Neural cell (in vitro differentiated cells): ENCODE measurements at regions not wholly inside any gene's neighbourhood (a gene's known extent, or its start where the extent isn't known, plus 50 kb on each side); places are given as distances from the start of the nearest gene placed in this dataset.

Source experiments
- EP300 ChIP-seq: fragments of 450-650 bp; conservative IDR thresholded peaks from 2 replicates; pipeline ENCODE4 v1.6.1; 2014; ENCODE audit warnings: antibody characterized with exemption, mild to moderate bottlenecking, moderate library complexity; ENCODE audit not compliant: poor library complexity, severe bottlenecking
- EZH2 ChIP-seq: fragments of 200-600, 300-800 bp; shearing (Covaris generic), sonication (generic); IDR thresholded peaks from 2 replicates; pipeline ENCODE4 v1.6.1; 2014; ENCODE audit warnings: antibody characterized with exemption, low read length, borderline replicate concordance, mild to moderate bottlenecking; ENCODE audit not compliant: insufficient read depth, poor library complexity, severe bottlenecking
- MXI1 ChIP-seq: fragments of 450-650 bp; conservative IDR thresholded peaks from 2 replicates; pipeline ENCODE4 v1.6.1; 2014; ENCODE audit warnings: antibody characterized with exemption, mild to moderate bottlenecking; ENCODE audit not compliant: poor library complexity, severe bottlenecking
- POLR2AphosphoS5 ChIP-seq: IDR thresholded peaks from 2 replicates; pipeline ENCODE4 v1.6.1; 2012
- RAD21 ChIP-seq: fragments of 450-650 bp; conservative IDR thresholded peaks from 2 replicates; pipeline ENCODE4 v1.6.1; 2014; ENCODE audit warnings: antibody characterized with exemption, mild to moderate bottlenecking, moderate library complexity
- TF ChIP-seq, protein P1 (sequence below): fragments of 450-650 bp; IDR thresholded peaks from 2 replicates; pipeline ENCODE4 v1.5.1; 2014; ENCODE audit warnings: antibody characterized with exemption, mild to moderate bottlenecking, moderate library complexity; ENCODE audit not compliant: poor library complexity, severe bottlenecking
- TF ChIP-seq, protein P2 (sequence below): IDR thresholded peaks from 2 replicates; pipeline ENCODE4 v1.6.1; 2012; ENCODE audit warnings: borderline replicate concordance

DNA sequence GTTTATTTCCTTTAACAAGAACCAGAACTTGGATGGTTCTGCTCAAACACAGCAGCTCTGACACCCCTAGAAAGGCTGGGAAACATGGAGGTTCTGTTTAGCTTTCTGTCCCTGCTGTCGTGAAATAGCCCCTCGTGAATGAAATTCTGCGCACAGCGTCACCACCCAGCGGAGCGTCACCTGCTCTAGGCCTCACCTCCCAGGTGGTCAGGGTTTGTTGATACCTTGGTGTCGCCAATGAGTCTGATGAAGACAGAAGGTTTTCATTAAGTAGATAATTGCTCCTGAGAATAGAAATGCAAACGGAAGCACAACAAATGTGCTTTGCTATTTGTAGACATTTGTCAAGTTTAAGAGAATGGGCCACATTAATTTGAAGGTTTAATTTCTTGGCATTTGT, 135.1 kb downstream of the EDN3 start:
- TF ChIP-seq, protein P1, sequence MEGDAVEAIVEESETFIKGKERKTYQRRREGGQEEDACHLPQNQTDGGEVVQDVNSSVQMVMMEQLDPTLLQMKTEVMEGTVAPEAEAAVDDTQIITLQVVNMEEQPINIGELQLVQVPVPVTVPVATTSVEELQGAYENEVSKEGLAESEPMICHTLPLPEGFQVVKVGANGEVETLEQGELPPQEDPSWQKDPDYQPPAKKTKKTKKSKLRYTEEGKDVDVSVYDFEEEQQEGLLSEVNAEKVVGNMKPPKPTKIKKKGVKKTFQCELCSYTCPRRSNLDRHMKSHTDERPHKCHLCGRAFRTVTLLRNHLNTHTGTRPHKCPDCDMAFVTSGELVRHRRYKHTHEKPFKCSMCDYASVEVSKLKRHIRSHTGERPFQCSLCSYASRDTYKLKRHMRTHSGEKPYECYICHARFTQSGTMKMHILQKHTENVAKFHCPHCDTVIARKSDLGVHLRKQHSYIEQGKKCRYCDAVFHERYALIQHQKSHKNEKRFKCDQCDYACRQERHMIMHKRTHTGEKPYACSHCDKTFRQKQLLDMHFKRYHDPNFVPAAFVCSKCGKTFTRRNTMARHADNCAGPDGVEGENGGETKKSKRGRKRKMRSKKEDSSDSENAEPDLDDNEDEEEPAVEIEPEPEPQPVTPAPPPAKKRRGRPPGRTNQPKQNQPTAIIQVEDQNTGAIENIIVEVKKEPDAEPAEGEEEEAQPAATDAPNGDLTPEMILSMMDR, result no peak
- TF ChIP-seq EZH2 (no peak), EP300 (no peak), POLR2AphosphoS5 (no peak), MXI1 (no peak), RAD21 (no peak)
- TF ChIP-seq, protein P2, sequence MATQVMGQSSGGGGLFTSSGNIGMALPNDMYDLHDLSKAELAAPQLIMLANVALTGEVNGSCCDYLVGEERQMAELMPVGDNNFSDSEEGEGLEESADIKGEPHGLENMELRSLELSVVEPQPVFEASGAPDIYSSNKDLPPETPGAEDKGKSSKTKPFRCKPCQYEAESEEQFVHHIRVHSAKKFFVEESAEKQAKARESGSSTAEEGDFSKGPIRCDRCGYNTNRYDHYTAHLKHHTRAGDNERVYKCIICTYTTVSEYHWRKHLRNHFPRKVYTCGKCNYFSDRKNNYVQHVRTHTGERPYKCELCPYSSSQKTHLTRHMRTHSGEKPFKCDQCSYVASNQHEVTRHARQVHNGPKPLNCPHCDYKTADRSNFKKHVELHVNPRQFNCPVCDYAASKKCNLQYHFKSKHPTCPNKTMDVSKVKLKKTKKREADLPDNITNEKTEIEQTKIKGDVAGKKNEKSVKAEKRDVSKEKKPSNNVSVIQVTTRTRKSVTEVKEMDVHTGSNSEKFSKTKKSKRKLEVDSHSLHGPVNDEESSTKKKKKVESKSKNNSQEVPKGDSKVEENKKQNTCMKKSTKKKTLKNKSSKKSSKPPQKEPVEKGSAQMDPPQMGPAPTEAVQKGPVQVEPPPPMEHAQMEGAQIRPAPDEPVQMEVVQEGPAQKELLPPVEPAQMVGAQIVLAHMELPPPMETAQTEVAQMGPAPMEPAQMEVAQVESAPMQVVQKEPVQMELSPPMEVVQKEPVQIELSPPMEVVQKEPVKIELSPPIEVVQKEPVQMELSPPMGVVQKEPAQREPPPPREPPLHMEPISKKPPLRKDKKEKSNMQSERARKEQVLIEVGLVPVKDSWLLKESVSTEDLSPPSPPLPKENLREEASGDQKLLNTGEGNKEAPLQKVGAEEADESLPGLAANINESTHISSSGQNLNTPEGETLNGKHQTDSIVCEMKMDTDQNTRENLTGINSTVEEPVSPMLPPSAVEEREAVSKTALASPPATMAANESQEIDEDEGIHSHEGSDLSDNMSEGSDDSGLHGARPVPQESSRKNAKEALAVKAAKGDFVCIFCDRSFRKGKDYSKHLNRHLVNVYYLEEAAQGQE, result no peak
